HG03060 (cell line): ENCODE measurements at regions not wholly inside any gene's neighbourhood (a gene's known extent, or its start where the extent isn't known, plus 50 kb on each side); places are given as distances from the start of the nearest gene placed in this dataset.
A peak's percentile ranks its signal among the peaks of the same experiment; 100 is the strongest.
"Not testable (repeated sequence)": the region's sequence is repeated elsewhere in the genome, so short reads cannot be mapped to it uniquely, and the experiment has no call there.

ENCODE experiments used
- ATAC-seq: cut with Tn5 transposase; IDR thresholded peaks from one replicate; pipeline ENCODE4 v1.9.1; 2021; ENCODE audit warnings: low read depth, moderate number of reproducible peaks; ENCODE audit not compliant: unreplicated experiment

GRCh38 chr5:124554746-124555578 is 191.5 kb downstream of the ZNF608 start:
- ATAC-seq, result no peak

GRCh38 chr5:124553911-124554310 is 192.5 kb downstream of the ZNF608 start:
- no peak for ATAC-seq

GRCh38 chr5:124552526-124552925 is 193.9 kb downstream of the ZNF608 start:
- ATAC-seq, result no peak

- no peak for ATAC-seq
These were observed 194.5 kb downstream of the ZNF608 start for GRCh38 chr5:124551939-124552279.

GRCh38 chr5:124550731-124551130 is 195.7 kb downstream of the ZNF608 start:
- no peak for ATAC-seq

GRCh38 chr5:124549891-124550436 is 196.5 kb downstream of the ZNF608 start:
- no peak for ATAC-seq

- ATAC-seq, result no peak
These were observed 199.8 kb downstream of the ZNF608 start for GRCh38 chr5:124546643-124547042.

GRCh38 chr5:124544366-124545055 is 201.9 kb downstream of the ZNF608 start:
- peak; percentile 97 for ATAC-seq

GRCh38 chr5:124538931-124539330 is 207.5 kb downstream of the ZNF608 start:
- ATAC-seq, result no peak

GRCh38 chr5:124538191-124538590 is 208.2 kb downstream of the ZNF608 start:
- ATAC-seq, result no peak

- no peak for ATAC-seq
These were observed 208.9 kb downstream of the ZNF608 start for GRCh38 chr5:124537522-124537921.

- no peak for ATAC-seq
These were observed 209.3 kb downstream of the ZNF608 start for GRCh38 chr5:124537107-124537506.

GRCh38 chr5:124536333-124536732 is 210.1 kb downstream of the ZNF608 start:
- ATAC-seq, result no peak

GRCh38 chr5:124530916-124531315 is 215.5 kb downstream of the ZNF608 start:
- ATAC-seq, result no peak

- no peak for ATAC-seq
These were observed 217.6 kb downstream of the ZNF608 start for GRCh38 chr5:124528838-124529237.

- ATAC-seq, result no peak
These were observed 219.0 kb downstream of the ZNF608 start for GRCh38 chr5:124527220-124527991.

- not testable (repeated sequence) for ATAC-seq
These were observed 220.4 kb downstream of the ZNF608 start for GRCh38 chr5:124526079-124526478.

GRCh38 chr5:124524552-124525232 is 221.7 kb downstream of the ZNF608 start:
- peak; percentile 84 for ATAC-seq

GRCh38 chr5:124523897-124524296 is 222.5 kb downstream of the ZNF608 start:
- ATAC-seq, result no peak

GRCh38 chr5:124522992-124523391 is 223.4 kb downstream of the ZNF608 start:
- no peak for ATAC-seq
